ENCODE measurements at regions not wholly inside any gene's neighbourhood (a gene's known extent, or its start where the extent isn't known, plus 50 kb on each side); places are given as distances from the start of the nearest gene placed in this dataset.
"Not testable (repeated sequence)": the region's sequence is repeated elsewhere in the genome, so short reads cannot be mapped to it uniquely, and the experiment has no call there.

GRCh38 chr9:16066201-16066600 is 513.4 kb downstream of the CCDC171 start:
- TF ChIP-seq CTCF (IDR thresholded peaks at IDR 0.05); YY1 (IDR thresholded peaks at IDR 0.05; ENCODE audit: low read depth); CHD2 (IDR thresholded peaks at IDR 0.05; ENCODE audit: low read length, partially characterized antibody); EP300 (IDR thresholded peaks at IDR 0.05; ENCODE audit: borderline replicate concordance in 1 of 2, low read depth in 1 of 2, low read length in 1 of 2); SMC3 (IDR thresholded peaks at IDR 0.05; ENCODE audit: low read depth, low read length); POLR2AphosphoS5 (IDR thresholded peaks at IDR 0.05; ENCODE audit: low read depth, low read length); TAF1 (IDR thresholded peaks at IDR 0.05; ENCODE audit: borderline replicate concordance, low read depth, low read length); IRF3 (IDR thresholded peaks at IDR 0.05; ENCODE audit: low read depth, low read length); MAX (IDR thresholded peaks at IDR 0.05; ENCODE audit: low read depth); FOXM1 (IDR thresholded peaks at IDR 0.05; ENCODE audit: low read depth); MXI1 (IDR thresholded peaks at IDR 0.05; ENCODE audit: low read depth, low read length); ELF1 (IDR thresholded peaks at IDR 0.05): not testable (repeated sequence)

Data from SK-N-SH (cell line).